Mammary epithelial cell (primary cell): ENCODE measurements at regions not wholly inside any gene's neighbourhood (a gene's known extent, or its start where the extent isn't known, plus 50 kb on each side); places are given as distances from the start of the nearest gene placed in this dataset.

Source experiments
- EZH2 ChIP-seq: IDR thresholded peaks from 2 replicates; pipeline ENCODE4 v1.6.1; 2012; ENCODE audit warnings: low read length, inconsistent platforms, borderline replicate concordance
- TF ChIP-seq, protein P1 (sequence below), 2 donors: IDR thresholded peaks in 1 of 2; conservative IDR thresholded peaks in 1 of 2; 2 replicates each; pipeline ENCODE4 v1.5.1; 2011 to 2012; ENCODE audit warnings: inconsistent platforms in 2 of 2, low read length in 2 of 2, mild to moderate bottlenecking in 2 of 2, control low read depth in 1 of 2, low read depth in 1 of 2; ENCODE audit not compliant: insufficient read depth in 1 of 2; ENCODE audit errors: extremely low read depth in 1 of 2

DNA sequence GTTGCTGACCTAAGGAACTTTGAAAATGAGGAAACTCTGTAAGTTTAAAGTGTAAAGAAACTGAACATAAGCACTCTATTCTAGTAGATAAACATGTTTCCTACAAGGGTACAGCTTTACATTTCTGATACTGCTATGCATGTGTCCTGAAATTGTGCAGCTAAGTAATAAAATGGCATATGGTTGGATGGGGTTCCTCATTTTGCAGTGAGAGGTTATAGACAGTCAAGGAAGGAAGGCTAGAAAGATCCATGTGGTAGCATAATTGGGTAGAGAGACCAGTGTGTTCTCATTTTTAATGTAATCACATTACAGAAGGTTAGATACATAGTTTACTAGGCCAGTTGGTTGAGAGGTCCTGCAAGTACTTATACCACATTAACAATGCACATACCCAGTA is 477.0 kb downstream of the TMEM121 start:
- TF ChIP-seq, protein P1, sequence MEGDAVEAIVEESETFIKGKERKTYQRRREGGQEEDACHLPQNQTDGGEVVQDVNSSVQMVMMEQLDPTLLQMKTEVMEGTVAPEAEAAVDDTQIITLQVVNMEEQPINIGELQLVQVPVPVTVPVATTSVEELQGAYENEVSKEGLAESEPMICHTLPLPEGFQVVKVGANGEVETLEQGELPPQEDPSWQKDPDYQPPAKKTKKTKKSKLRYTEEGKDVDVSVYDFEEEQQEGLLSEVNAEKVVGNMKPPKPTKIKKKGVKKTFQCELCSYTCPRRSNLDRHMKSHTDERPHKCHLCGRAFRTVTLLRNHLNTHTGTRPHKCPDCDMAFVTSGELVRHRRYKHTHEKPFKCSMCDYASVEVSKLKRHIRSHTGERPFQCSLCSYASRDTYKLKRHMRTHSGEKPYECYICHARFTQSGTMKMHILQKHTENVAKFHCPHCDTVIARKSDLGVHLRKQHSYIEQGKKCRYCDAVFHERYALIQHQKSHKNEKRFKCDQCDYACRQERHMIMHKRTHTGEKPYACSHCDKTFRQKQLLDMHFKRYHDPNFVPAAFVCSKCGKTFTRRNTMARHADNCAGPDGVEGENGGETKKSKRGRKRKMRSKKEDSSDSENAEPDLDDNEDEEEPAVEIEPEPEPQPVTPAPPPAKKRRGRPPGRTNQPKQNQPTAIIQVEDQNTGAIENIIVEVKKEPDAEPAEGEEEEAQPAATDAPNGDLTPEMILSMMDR (conservative IDR thresholded peaks at IDR 0.05 in 1 of 2, IDR thresholded peaks at IDR 0.05 in 1 of 2; ENCODE audit: extremely low read depth in 1 of 2, insufficient read depth in 1 of 2, low read depth in 1 of 2, low read length in 2 of 2) = no peak
- no peak for TF ChIP-seq EZH2
